GM23338 (cell line): ENCODE measurements at regions not wholly inside any gene's neighbourhood (a gene's known extent, or its start where the extent isn't known, plus 50 kb on each side); places are given as distances from the start of the nearest gene placed in this dataset.

Source experiments
- ATAC-seq: fragments of 200-7000 bp; cut with Tn5 transposase; 3 replicates; pipeline ENCODE4 v1.9.1; 2020
- DNase-seq: peaks from one replicate; pipeline ENCODE4 v3.0.0-alpha.2; 2015; ENCODE audit warnings: low spot score
- H2AFZ ChIP-seq: fragments of 200-600 bp; sonication (generic); 2 replicates; pipeline ENCODE4 v1.8.0; 2016; ENCODE audit warnings: antibody characterized with exemption, mild to moderate bottlenecking, moderate library complexity
- H3F3A ChIP-seq: fragments of 200-600 bp; sonication (generic); replicated peaks from 2 replicates; pipeline ENCODE4 v1.8.0; 2017; ENCODE audit warnings: antibody characterized with exemption, mixed run types, low read depth
- H3K27ac ChIP-seq: fragments of 200-600 bp; sonication (generic); 2 replicates; pipeline ENCODE4 v1.6.1; 2016; ENCODE audit warnings: low read depth
- H3K27me3 ChIP-seq: fragments of 200-600 bp; sonication (generic); 2 replicates; pipeline ENCODE4 v1.8.0; 2016; ENCODE audit warnings: mild to moderate bottlenecking, mixed run types, moderate library complexity; ENCODE audit not compliant: insufficient read depth
- H3K36me3 ChIP-seq: fragments of 200-600 bp; sonication (generic); 2 replicates; pipeline ENCODE4 v1.8.0; 2016; ENCODE audit warnings: mild to moderate bottlenecking; ENCODE audit not compliant: insufficient read depth
- H3K4me1 ChIP-seq: fragments of 200-600 bp; sonication (generic); 2 replicates; pipeline ENCODE4 v1.8.0; 2016; ENCODE audit warnings: mild to moderate bottlenecking, moderate library complexity; ENCODE audit not compliant: insufficient read depth
- H3K4me2 ChIP-seq: fragments of 200-600 bp; sonication (generic); 2 replicates; pipeline ENCODE4 v1.7.1; 2017; ENCODE audit warnings: mixed run types
- H3K4me3 ChIP-seq: fragments of 200-600 bp; sonication (generic); 2 replicates; pipeline ENCODE4 v1.6.1; 2016; ENCODE audit warnings: mixed run types
- H3K79me2 ChIP-seq: fragments of 200-600 bp; sonication (generic); replicated peaks from 2 replicates; pipeline ENCODE4 v1.8.0; 2017; ENCODE audit warnings: mild to moderate bottlenecking; ENCODE audit not compliant: insufficient read depth
- H3K9me2 ChIP-seq: fragments of 200-600 bp; sonication (generic); 2 replicates; pipeline ENCODE4 v1.8.0; 2017; ENCODE audit not compliant: insufficient read depth
- H4K20me1 ChIP-seq: fragments of 200-600 bp; sonication (generic); replicated peaks from 2 replicates; pipeline ENCODE4 v1.8.0; 2017; ENCODE audit warnings: mild to moderate bottlenecking; ENCODE audit not compliant: insufficient read depth
- H3K27ac Mint-ChIP-seq: 2 replicates; pipeline ENCODE4 v1.8.0; 2020; ENCODE audit warnings: inconsistent platforms, mild to moderate bottlenecking, moderate library complexity, mixed read lengths
- H3K27me3 Mint-ChIP-seq: 3 replicates; pipeline ENCODE4 v1.8.0; 2022; ENCODE audit warnings: low read depth, mild to moderate bottlenecking, moderate library complexity, mixed read lengths, inconsistent platforms; ENCODE audit not compliant: insufficient read depth, poor library complexity
- H3K36me3 Mint-ChIP-seq: 3 replicates; pipeline ENCODE4 v1.8.0; 2021; ENCODE audit warnings: low read depth, mild to moderate bottlenecking, inconsistent platforms, moderate library complexity, mixed read lengths
- H3K4me1 Mint-ChIP-seq: 3 replicates; pipeline ENCODE4 v1.8.0; 2020; ENCODE audit warnings: mild to moderate bottlenecking, inconsistent platforms, mixed read lengths
- H3K4me3 Mint-ChIP-seq: 3 replicates; pipeline ENCODE4 v1.8.0; 2021; ENCODE audit warnings: moderate library complexity, mild to moderate bottlenecking, inconsistent platforms, mixed read lengths
- H3K9me3 Mint-ChIP-seq: 3 replicates; pipeline ENCODE4 v1.8.0; 2020; ENCODE audit warnings: moderate library complexity, mild to moderate bottlenecking, inconsistent platforms, mixed read lengths
- CREB1 ChIP-seq: fragments of 250-450 bp; sonication (Bioruptor Pico); IDR thresholded peaks from 2 replicates; pipeline ENCODE4 v1.5.0; 2020; ENCODE audit warnings: low read depth, mild to moderate bottlenecking, moderate library complexity
- CTCF ChIP-seq, 2 experiments: fragments of 200-600 bp in 1 of 2; sonication (generic) in 1 of 2; conservative IDR thresholded peaks; 2 replicates each; pipeline versions ENCODE4 v1.5.1 to v1.6.1; 2016 to 2017; ENCODE audit warnings: antibody characterized with exemption in 2 of 2, low read depth in 2 of 2, mild to moderate bottlenecking in 2 of 2, moderate library complexity in 1 of 2
- EZH2 ChIP-seq: fragments of 200-600 bp; sonication (generic); IDR thresholded peaks from one replicate; pipeline ENCODE4 v1.8.0; 2017; ENCODE audit warnings: antibody characterized with exemption, mild to moderate bottlenecking, low read depth; ENCODE audit not compliant: unreplicated experiment
- EZH2phosphoT487 ChIP-seq: fragments of 200-600 bp; sonication (generic); IDR thresholded peaks from one replicate; pipeline ENCODE4 v1.8.1; 2018; ENCODE audit warnings: antibody characterized with exemption; ENCODE audit not compliant: unreplicated experiment
- JUNB ChIP-seq: IDR thresholded peaks from one replicate; pipeline ENCODE4 v1.6.1; 2016; ENCODE audit warnings: antibody characterized with exemption; ENCODE audit not compliant: unreplicated experiment
- NANOG ChIP-seq: IDR thresholded peaks from 2 replicates; pipeline ENCODE4 v1.6.1; 2016; ENCODE audit warnings: antibody characterized with exemption, borderline replicate concordance
- POLR2AphosphoS5 ChIP-seq: IDR thresholded peaks from 2 replicates; pipeline ENCODE4 v1.6.1; 2016; ENCODE audit warnings: antibody characterized with exemption, low read depth
- REST ChIP-seq: IDR thresholded peaks from one replicate; pipeline ENCODE4 v1.6.1; 2018; ENCODE audit warnings: antibody characterized with exemption; ENCODE audit not compliant: unreplicated experiment
- STAT1 ChIP-seq: IDR thresholded peaks from one replicate; pipeline ENCODE4 v1.6.1; 2016; ENCODE audit warnings: antibody characterized with exemption; ENCODE audit not compliant: unreplicated experiment
- ZNF114 ChIP-seq: fragments of 250-450 bp; sonication (Bioruptor Pico); IDR thresholded peaks from 2 replicates; pipeline ENCODE4 v1.5.0; 2020; ENCODE audit warnings: mild to moderate bottlenecking, moderate library complexity
- ZNF331 ChIP-seq: fragments of 250-450 bp; sonication (Bioruptor Pico); IDR thresholded peaks from 2 replicates; pipeline ENCODE4 v1.5.0; 2020; ENCODE audit warnings: low read depth, mild to moderate bottlenecking, moderate library complexity
- TF ChIP-seq, protein P1 (sequence below): fragments of 250-450 bp; sonication (Bioruptor Pico); IDR thresholded peaks from 2 replicates; pipeline ENCODE4 v1.5.0; 2020; ENCODE audit warnings: mild to moderate bottlenecking, moderate library complexity
- TF ChIP-seq, protein P2 (sequence below): IDR thresholded peaks from 2 replicates; pipeline ENCODE4 v1.6.1; 2016; ENCODE audit warnings: antibody characterized with exemption

- peaks cover 68% of the 10 kb centered on the region for H3K9me3 Mint-ChIP-seq
- Histone ChIP-seq H3K79me2 (no peaks in the 10 kb centered on the region), H3K27ac (no peak overlapping the region), H3K36me3 (no peaks in the 10 kb centered on the region), H4K20me1 (no peaks in the 10 kb centered on the region), H3K27me3 (no peaks in the 10 kb centered on the region), H3K4me3 (no peak overlapping the region), H2AFZ (0 out of 2 replicates have a peak overlapping the region, but pooled peaks have one; percentile 10), H3K4me2 (no peak overlapping the region), H3K9me2 (peaks cover 9% of the 10 kb centered on the region; the same call in 1 of the 2 replicates), H3F3A (no peaks in the 10 kb centered on the region), H3K4me1 (peaks cover 9% of the 10 kb centered on the region)
- ATAC-seq, result no peak
- DNase-seq, result no peak
- no peak for TF ChIP-seq CTCF (conservative IDR thresholded peaks at IDR 0.05; ENCODE audit: low read depth in 2 of 2)
- TF ChIP-seq JUNB, result no peak
- TF ChIP-seq, protein P1, sequence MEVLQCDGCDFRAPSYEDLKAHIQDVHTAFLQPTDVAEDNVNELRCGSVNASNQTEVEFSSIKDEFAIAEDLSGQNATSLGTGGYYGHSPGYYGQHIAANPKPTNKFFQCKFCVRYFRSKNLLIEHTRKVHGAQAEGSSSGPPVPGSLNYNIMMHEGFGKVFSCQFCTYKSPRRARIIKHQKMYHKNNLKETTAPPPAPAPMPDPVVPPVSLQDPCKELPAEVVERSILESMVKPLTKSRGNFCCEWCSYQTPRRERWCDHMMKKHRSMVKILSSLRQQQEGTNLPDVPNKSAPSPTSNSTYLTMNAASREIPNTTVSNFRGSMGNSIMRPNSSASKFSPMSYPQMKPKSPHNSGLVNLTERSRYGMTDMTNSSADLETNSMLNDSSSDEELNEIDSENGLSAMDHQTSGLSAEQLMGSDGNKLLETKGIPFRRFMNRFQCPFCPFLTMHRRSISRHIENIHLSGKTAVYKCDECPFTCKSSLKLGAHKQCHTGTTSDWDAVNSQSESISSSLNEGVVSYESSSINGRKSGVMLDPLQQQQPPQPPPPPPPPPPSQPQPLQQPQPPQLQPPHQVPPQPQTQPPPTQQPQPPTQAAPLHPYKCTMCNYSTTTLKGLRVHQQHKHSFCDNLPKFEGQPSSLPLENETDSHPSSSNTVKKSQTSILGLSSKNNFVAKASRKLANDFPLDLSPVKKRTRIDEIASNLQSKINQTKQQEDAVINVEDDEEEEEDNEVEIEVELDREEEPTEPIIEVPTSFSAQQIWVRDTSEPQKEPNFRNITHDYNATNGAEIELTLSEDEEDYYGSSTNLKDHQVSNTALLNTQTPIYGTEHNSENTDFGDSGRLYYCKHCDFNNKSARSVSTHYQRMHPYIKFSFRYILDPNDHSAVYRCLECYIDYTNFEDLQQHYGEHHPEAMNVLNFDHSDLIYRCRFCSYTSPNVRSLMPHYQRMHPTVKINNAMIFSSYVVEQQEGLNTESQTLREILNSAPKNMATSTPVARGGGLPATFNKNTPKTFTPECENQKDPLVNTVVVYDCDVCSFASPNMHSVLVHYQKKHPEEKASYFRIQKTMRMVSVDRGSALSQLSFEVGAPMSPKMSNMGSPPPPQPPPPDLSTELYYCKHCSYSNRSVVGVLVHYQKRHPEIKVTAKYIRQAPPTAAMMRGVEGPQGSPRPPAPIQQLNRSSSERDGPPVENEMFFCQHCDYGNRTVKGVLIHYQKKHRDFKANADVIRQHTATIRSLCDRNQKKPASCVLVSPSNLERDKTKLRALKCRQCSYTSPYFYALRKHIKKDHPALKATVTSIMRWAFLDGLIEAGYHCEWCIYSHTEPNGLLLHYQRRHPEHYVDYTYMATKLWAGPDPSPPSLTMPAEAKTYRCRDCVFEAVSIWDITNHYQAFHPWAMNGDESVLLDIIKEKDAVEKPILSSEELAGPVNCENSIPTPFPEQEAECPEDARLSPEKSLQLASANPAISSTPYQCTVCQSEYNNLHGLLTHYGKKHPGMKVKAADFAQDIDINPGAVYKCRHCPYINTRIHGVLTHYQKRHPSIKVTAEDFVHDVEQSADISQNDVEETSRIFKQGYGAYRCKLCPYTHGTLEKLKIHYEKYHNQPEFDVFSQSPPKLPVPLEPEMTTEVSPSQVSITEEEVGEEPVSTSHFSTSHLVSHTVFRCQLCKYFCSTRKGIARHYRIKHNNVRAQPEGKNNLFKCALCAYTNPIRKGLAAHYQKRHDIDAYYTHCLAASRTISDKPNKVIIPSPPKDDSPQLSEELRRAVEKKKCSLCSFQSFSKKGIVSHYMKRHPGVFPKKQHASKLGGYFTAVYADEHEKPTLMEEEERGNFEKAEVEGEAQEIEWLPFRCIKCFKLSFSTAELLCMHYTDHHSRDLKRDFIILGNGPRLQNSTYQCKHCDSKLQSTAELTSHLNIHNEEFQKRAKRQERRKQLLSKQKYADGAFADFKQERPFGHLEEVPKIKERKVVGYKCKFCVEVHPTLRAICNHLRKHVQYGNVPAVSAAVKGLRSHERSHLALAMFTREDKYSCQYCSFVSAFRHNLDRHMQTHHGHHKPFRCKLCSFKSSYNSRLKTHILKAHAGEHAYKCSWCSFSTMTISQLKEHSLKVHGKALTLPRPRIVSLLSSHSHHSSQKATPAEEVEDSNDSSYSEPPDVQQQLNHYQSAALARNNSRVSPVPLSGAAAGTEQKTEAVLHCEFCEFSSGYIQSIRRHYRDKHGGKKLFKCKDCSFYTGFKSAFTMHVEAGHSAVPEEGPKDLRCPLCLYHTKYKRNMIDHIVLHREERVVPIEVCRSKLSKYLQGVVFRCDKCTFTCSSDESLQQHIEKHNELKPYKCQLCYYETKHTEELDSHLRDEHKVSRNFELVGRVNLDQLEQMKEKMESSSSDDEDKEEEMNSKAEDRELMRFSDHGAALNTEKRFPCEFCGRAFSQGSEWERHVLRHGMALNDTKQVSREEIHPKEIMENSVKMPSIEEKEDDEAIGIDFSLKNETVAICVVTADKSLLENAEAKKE, result no peak
- no peak for TF ChIP-seq NANOG
- TF ChIP-seq CREB1 (CRISPR knock-in tag), result no peak
- no peak for TF ChIP-seq POLR2AphosphoS5
- no peak for TF ChIP-seq ZNF114 (CRISPR knock-in tag)
- TF ChIP-seq ZNF331 (CRISPR knock-in tag), result no peak
- TF ChIP-seq EZH2phosphoT487, result no peak
- TF ChIP-seq STAT1, result no peak
- no peak for TF ChIP-seq EZH2
- no peak for TF ChIP-seq REST
- TF ChIP-seq, protein P2, sequence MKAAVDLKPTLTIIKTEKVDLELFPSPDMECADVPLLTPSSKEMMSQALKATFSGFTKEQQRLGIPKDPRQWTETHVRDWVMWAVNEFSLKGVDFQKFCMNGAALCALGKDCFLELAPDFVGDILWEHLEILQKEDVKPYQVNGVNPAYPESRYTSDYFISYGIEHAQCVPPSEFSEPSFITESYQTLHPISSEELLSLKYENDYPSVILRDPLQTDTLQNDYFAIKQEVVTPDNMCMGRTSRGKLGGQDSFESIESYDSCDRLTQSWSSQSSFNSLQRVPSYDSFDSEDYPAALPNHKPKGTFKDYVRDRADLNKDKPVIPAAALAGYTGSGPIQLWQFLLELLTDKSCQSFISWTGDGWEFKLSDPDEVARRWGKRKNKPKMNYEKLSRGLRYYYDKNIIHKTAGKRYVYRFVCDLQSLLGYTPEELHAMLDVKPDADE, result no peak
- H3K36me3 Mint-ChIP-seq, result peaks cover 14% of the 10 kb centered on the region; the same call in 2 of the 3 replicates
- peaks cover 2% of the 10 kb centered on the region for H3K27me3 Mint-ChIP-seq
- no peak overlapping the region for H3K27ac Mint-ChIP-seq
- H3K4me3 Mint-ChIP-seq, result no peak overlapping the region
- H3K4me1 Mint-ChIP-seq, result peaks cover 6% of the 10 kb centered on the region; the same call in 2 of the 3 replicates
These were observed 180.3 kb downstream of the CMPK2 start for GRCh38 chr2:6685447-6685846.
